Nephron progenitor cell (in vitro differentiated cells): ENCODE measurements at regions not wholly inside any gene's neighbourhood (a gene's known extent, or its start where the extent isn't known, plus 50 kb on each side); places are given as distances from the start of the nearest gene placed in this dataset.

Experiments used
- DNase-seq: peaks from one replicate; pipeline ENCODE4 v3.0.0; 2021
- H3K27ac Mint-ChIP-seq: 2 replicates; pipeline ENCODE4 v1.8.0; 2021; ENCODE audit warnings: mild to moderate bottlenecking, moderate library complexity, mixed read lengths
- H3K27me3 Mint-ChIP-seq: 2 replicates; pipeline ENCODE4 v1.8.0; 2021; ENCODE audit warnings: mild to moderate bottlenecking, low read depth, mixed read lengths; ENCODE audit not compliant: poor library complexity
- H3K36me3 Mint-ChIP-seq: 2 replicates; pipeline ENCODE4 v1.8.0; 2021; ENCODE audit warnings: low read depth, mixed read lengths
- H3K4me1 Mint-ChIP-seq: 2 replicates; pipeline ENCODE4 v1.8.0; 2021; ENCODE audit warnings: mixed read lengths
- H3K4me3 Mint-ChIP-seq: 2 replicates; pipeline ENCODE4 v1.8.0; 2021; ENCODE audit warnings: mild to moderate bottlenecking, moderate library complexity, mixed read lengths
- H3K9me3 Mint-ChIP-seq: 2 replicates; pipeline ENCODE4 v1.8.0; 2021; ENCODE audit warnings: mild to moderate bottlenecking, moderate library complexity, mixed read lengths
- TF ChIP-seq, protein P1 (sequence below): fragments of 200-600 bp; sonication (generic); IDR thresholded peaks from 2 replicates; pipeline ENCODE4 v1.5.0; 2021; ENCODE audit warnings: antibody characterized with exemption

DNA sequence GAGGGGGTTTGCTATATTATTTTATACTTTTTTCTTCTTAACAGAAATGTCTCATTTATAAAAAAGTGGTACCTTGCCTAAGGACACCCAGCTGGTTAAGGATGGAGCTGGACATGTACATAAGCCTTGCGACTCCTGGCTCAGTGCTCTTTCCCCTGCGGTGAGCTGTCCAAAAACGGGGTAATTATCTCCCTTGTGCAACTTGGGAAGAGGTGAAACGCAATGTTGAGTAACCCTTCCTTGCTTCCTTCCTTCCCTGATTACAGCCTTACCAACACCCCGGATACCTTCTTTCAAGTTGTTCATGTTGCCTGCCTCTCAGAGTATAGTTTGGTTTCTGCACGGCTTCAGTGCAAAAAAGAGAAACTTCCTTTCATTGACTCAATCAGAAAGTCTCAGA, 94.1 kb upstream of the XYLT1 start:
- no peaks in the 10 kb centered on the region for H3K4me1 Mint-ChIP-seq
- DNase-seq, result no peak
- no peaks in the 10 kb centered on the region for H3K9me3 Mint-ChIP-seq
- H3K4me3 Mint-ChIP-seq, result no peak overlapping the region
- TF ChIP-seq, protein P1, sequence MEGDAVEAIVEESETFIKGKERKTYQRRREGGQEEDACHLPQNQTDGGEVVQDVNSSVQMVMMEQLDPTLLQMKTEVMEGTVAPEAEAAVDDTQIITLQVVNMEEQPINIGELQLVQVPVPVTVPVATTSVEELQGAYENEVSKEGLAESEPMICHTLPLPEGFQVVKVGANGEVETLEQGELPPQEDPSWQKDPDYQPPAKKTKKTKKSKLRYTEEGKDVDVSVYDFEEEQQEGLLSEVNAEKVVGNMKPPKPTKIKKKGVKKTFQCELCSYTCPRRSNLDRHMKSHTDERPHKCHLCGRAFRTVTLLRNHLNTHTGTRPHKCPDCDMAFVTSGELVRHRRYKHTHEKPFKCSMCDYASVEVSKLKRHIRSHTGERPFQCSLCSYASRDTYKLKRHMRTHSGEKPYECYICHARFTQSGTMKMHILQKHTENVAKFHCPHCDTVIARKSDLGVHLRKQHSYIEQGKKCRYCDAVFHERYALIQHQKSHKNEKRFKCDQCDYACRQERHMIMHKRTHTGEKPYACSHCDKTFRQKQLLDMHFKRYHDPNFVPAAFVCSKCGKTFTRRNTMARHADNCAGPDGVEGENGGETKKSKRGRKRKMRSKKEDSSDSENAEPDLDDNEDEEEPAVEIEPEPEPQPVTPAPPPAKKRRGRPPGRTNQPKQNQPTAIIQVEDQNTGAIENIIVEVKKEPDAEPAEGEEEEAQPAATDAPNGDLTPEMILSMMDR, result no peak
- no peaks in the 10 kb centered on the region for H3K36me3 Mint-ChIP-seq
- no peak overlapping the region for H3K27ac Mint-ChIP-seq
- H3K27me3 Mint-ChIP-seq, result peaks cover 16% of the 10 kb centered on the region

DNA sequence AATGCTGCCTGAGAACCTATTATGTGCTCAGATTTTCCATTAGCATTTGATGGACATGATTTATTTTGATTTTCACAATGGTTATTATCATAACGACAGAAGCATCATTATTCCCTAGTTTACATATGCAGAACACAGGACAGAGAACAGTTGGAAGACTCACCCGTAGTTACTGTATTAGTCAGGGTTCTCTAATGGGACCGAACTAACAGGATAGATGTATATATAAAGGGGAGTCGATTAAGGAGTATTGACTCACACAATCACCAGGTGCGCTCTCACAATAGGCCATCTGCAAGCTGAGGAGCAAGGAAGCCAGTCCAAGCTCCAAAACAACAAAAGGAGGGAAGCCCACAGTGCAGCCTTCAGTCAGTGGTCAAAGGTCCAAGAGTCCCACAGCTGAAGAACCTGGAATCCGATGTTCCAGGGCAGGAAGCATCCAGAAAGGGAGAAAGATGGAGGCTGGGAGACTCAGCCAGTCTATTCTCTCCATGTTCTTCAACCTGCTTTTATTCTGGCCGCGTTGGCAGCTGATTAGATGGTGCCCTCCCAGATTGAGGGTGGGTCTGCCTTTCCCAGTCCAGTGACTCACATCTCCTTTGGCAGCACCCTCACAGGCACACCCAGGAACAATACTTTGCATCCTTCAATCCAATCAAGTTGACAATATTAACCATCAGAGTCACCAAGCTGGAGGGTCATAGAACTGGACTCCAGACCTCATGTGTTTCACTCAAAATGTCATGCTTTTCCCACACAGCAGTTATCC, 92.7 kb upstream of the XYLT1 start:
- H3K9me3 Mint-ChIP-seq, result no peaks in the 10 kb centered on the region
- H3K36me3 Mint-ChIP-seq, result no peaks in the 10 kb centered on the region
- H3K4me3 Mint-ChIP-seq, result no peak overlapping the region
- DNase-seq, result no peak
- no peaks in the 10 kb centered on the region for H3K4me1 Mint-ChIP-seq
- H3K27me3 Mint-ChIP-seq, result peaks cover 23% of the 10 kb centered on the region
- TF ChIP-seq, protein P1, result no peak
- no peak overlapping the region for H3K27ac Mint-ChIP-seq

DNA sequence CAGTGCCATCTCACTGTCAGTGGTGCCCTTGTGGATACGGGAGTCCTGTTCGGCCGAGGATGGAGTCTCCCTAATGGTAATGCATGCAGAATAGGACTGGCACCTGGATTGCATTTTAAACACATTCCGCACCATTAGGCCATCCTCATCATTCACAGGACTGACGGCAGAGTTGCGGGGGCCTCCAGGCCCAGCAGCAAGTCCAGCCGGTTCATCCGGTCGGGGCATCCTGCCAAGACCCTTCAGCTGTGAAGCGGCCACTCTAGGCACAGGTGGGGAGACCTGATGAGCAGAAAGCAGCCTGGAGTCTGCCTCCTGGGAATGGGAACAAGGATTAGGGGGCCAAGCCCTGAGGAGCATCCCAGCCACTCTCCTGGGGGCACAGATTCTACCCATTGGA, 90.3 kb upstream of the XYLT1 start:
- DNase-seq, result no peak
- H3K4me3 Mint-ChIP-seq, result no peak overlapping the region
- no peaks in the 10 kb centered on the region for H3K9me3 Mint-ChIP-seq
- no peaks in the 10 kb centered on the region for H3K4me1 Mint-ChIP-seq
- no peaks in the 10 kb centered on the region for H3K36me3 Mint-ChIP-seq
- peaks cover 21% of the 10 kb centered on the region for H3K27me3 Mint-ChIP-seq
- TF ChIP-seq, protein P1, result no peak
- no peak overlapping the region for H3K27ac Mint-ChIP-seq

DNA sequence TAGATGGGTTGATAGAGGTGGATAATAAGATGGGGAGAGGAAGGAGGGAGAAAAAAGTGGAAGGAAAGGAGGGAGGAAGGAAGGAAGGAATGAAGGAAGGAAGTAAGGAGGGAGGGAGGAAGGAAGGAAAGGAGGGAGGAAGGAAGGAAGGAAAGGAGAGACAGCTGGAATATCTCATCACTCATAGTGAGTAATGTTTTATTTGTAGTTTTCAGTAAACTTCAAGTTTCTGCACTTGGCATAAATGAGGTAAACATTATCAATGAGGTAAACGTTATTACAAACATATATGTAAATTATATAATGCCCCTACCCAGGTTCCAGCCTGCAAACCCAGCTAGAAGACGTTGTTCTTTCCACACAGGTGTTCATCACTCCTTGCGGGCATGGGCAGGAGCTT, 89.8 kb upstream of the XYLT1 start:
- no peaks in the 10 kb centered on the region for H3K4me1 Mint-ChIP-seq
- H3K9me3 Mint-ChIP-seq, result no peaks in the 10 kb centered on the region

DNA sequence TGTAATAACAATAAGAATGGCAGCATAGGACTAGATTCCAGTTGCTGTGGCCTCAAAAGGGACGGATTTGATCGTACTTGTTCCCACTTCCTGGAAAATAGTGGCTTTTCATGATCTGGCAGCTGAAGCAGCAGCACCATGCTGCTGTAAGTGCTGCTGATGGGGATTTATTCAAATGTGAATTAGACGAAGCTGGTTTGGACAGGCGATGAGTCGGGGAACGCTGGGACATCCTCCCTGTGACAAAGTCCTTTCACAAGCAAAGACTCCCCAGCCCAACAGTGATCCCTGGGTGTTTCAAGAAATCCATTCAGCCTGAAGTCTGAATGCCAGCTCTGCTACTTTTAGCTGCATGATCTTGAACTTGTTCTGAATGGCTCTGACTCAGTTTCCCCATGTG, 88.6 kb upstream of the XYLT1 start:
- no peak overlapping the region for H3K4me3 Mint-ChIP-seq
- no peak for DNase-seq
- H3K27me3 Mint-ChIP-seq, result peaks cover 24% of the 10 kb centered on the region
- TF ChIP-seq, protein P1, result no peak
- H3K9me3 Mint-ChIP-seq, result no peaks in the 10 kb centered on the region
- H3K36me3 Mint-ChIP-seq, result no peaks in the 10 kb centered on the region
- H3K4me1 Mint-ChIP-seq, result peaks cover 3% of the 10 kb centered on the region
- no peak overlapping the region for H3K27ac Mint-ChIP-seq

More for the DNA sequence above, 89.8 kb upstream of the XYLT1 start:
- TF ChIP-seq, protein P1, result no peak
- H3K4me3 Mint-ChIP-seq, result no peak overlapping the region
- DNase-seq, result no peak
- H3K36me3 Mint-ChIP-seq, result no peaks in the 10 kb centered on the region
- no peak overlapping the region for H3K27ac Mint-ChIP-seq
- peaks cover 21% of the 10 kb centered on the region for H3K27me3 Mint-ChIP-seq

GRCh38 chr16:17557949-17558348, 87.2 kb upstream of the XYLT1 start:
- Mint-ChIP-seq H3K27me3 (peaks cover 24% of the 10 kb centered on the region), H3K4me3 (no peak overlapping the region), H3K36me3 (no peaks in the 10 kb centered on the region), H3K27ac (no peak overlapping the region), H3K9me3 (no peaks in the 10 kb centered on the region), H3K4me1 (peaks cover 15% of the 10 kb centered on the region)
- no peak for DNase-seq
- TF ChIP-seq, protein P1, result no peak
